ENCODE measurements at regions not wholly inside any gene's neighbourhood (a gene's known extent, or its start where the extent isn't known, plus 50 kb on each side); places are given as distances from the start of the nearest gene placed in this dataset.

GRCh38 chr5:7192016-7192415, 203.9 kb upstream of the ADCY2 start:
- POLR2A ChIA-PET: no interaction called here
- no peaks in the 10 kb centered on the region for H3K9me3 ChIP-seq (ENCODE audit: control insufficient read depth, insufficient read depth, low read depth, low read length)
- TF ChIP-seq REST (IDR thresholded peaks at IDR 0.05; ENCODE audit: insufficient read depth in 1 of 2, low read depth in 2 of 2, low read length in 1 of 2): no peak
- no peak for TF ChIP-seq CTCF (IDR thresholded peaks at IDR 0.05)
- TF ChIP-seq SIN3A (IDR thresholded peaks at IDR 0.05; ENCODE audit: borderline replicate concordance, insufficient read depth, low read depth, low read length): no peak
- TF ChIP-seq POLR2AphosphoS5 (IDR thresholded peaks at IDR 0.05; ENCODE audit: low read depth, low read length): no peak
- no peak for TF ChIP-seq TCF7L2 (IDR thresholded peaks at IDR 0.05; ENCODE audit: low read depth, low read length)
- H3K4me1 ChIP-seq (ENCODE audit: control insufficient read depth, insufficient read depth, low read length): no peaks in the 10 kb centered on the region
- in situ Hi-C loops (cut with HindIII; ENCODE audit: low pct_unique_long_range_greater_than_20kb, low sequenced_read_pairs): no loop called here
- intact Hi-C loops (cut with micrococcal nuclease; ENCODE audit: unreplicated experiment): no loop called here
- H3K4me3 ChIP-seq (ENCODE audit: low read depth in 2 of 2, low read length in 2 of 2): no peak overlapping the region
- no TSS peak for BruUV-seq (replicated peaks)
- H3K27me3 ChIP-seq (ENCODE audit: control insufficient read depth, insufficient read depth, low read length): no peaks in the 10 kb centered on the region
- no peak overlapping the region for H3K27ac ChIP-seq (ENCODE audit: low read length)
- no peak for DNase-seq (ENCODE audit: low read depth, low spot score)
- CTCF ChIA-PET: no interaction called here
- no peak for ATAC-seq
- no peaks in the 10 kb centered on the region for H3K36me3 ChIP-seq (ENCODE audit: control insufficient read depth, insufficient read depth, low read length)

DNA sequence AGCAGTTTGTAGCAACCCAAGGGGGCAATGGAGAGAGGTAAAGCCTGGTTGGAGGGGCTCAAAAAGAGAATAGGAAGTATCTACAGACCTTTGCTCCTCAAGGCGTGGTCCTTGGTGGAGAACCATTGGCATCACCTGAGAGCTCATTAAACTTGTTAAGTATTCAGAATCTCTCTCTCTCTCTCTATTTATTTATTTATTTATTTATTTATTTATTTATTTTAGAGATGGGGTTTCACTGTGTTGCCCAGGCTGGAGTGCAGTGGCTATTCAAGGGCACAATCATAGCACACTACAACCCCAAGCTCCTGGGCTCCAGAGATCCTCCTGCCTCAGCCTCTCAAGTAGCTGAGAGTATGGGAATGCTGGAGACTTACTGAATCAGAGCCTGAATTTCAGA, 193.1 kb upstream of the ADCY2 start:
- CTCF ChIA-PET: no interaction called here
- POLR2A ChIA-PET: no interaction called here
- Histone ChIP-seq H3K4me3 (ENCODE audit: low read depth in 2 of 2, low read length in 2 of 2) (no peak overlapping the region), H3K36me3 (ENCODE audit: control insufficient read depth, insufficient read depth, low read length) (no peaks in the 10 kb centered on the region), H3K4me1 (ENCODE audit: control insufficient read depth, insufficient read depth, low read length) (no peaks in the 10 kb centered on the region), H3K27me3 (ENCODE audit: control insufficient read depth, insufficient read depth, low read length) (no peaks in the 10 kb centered on the region), H3K9me3 (ENCODE audit: control insufficient read depth, insufficient read depth, low read depth, low read length) (no peaks in the 10 kb centered on the region), H3K27ac (ENCODE audit: low read length) (no peak overlapping the region)
- in situ Hi-C loops (cut with HindIII; ENCODE audit: low pct_unique_long_range_greater_than_20kb, low sequenced_read_pairs) (no loop called here), intact Hi-C loops (cut with micrococcal nuclease; ENCODE audit: unreplicated experiment) (no loop called here)
- DNase-seq (ENCODE audit: low read depth, low spot score) (no peak), ATAC-seq (no peak)
- no peak for TF ChIP-seq CTCF (IDR thresholded peaks at IDR 0.05)
- no peak for TF ChIP-seq REST (IDR thresholded peaks at IDR 0.05; ENCODE audit: insufficient read depth in 1 of 2, low read depth in 2 of 2, low read length in 1 of 2)
- no peak for TF ChIP-seq SIN3A (IDR thresholded peaks at IDR 0.05; ENCODE audit: borderline replicate concordance, insufficient read depth, low read depth, low read length)
- no peak for TF ChIP-seq TCF7L2 (IDR thresholded peaks at IDR 0.05; ENCODE audit: low read depth, low read length)
- no TSS peak for BruUV-seq (replicated peaks)

All from Panc1 (cell line).